GM18517 (cell line): ENCODE measurements at regions not wholly inside any gene's neighbourhood (a gene's known extent, or its start where the extent isn't known, plus 50 kb on each side); places are given as distances from the start of the nearest gene placed in this dataset.
"Not testable (repeated sequence)": the region's sequence is repeated elsewhere in the genome, so short reads cannot be mapped to it uniquely, and the experiment has no call there.

Source experiments
- ATAC-seq: cut with Tn5 transposase; IDR thresholded peaks from one replicate; pipeline ENCODE4 v1.9.1; 2021; ENCODE audit warnings: mild to moderate bottlenecking, moderate library complexity; ENCODE audit not compliant: unreplicated experiment

GRCh38 chr6:132142768-132143167 lies 191.6 kb upstream of the CCN2 start:
- no peak for ATAC-seq

- ATAC-seq: no peak
Observed at GRCh38 chr6:132142308-132142707, 191.1 kb upstream of the CCN2 start.

- ATAC-seq: no peak
Observed at GRCh38 chr6:132140189-132140588, 189.0 kb upstream of the CCN2 start.

- no peak for ATAC-seq
Observed at GRCh38 chr6:132139611-132140010, 188.4 kb upstream of the CCN2 start.

GRCh38 chr6:132136981-132137380 lies 185.8 kb upstream of the CCN2 start:
- ATAC-seq: no peak

GRCh38 chr6:132135409-132135808 lies 184.2 kb upstream of the CCN2 start:
- ATAC-seq: no peak

GRCh38 chr6:132133736-132134445 lies 182.7 kb upstream of the CCN2 start:
- no peak for ATAC-seq

- no peak for ATAC-seq
Observed at GRCh38 chr6:132132924-132133639, 181.9 kb upstream of the CCN2 start.

GRCh38 chr6:132132422-132132821 lies 181.2 kb upstream of the CCN2 start:
- no peak for ATAC-seq

GRCh38 chr6:132131758-132132157 lies 180.6 kb upstream of the CCN2 start:
- ATAC-seq: no peak

GRCh38 chr6:132131351-132131750 lies 180.2 kb upstream of the CCN2 start:
- no peak for ATAC-seq

- no peak for ATAC-seq
Observed at GRCh38 chr6:132130626-132131298, 179.6 kb upstream of the CCN2 start.

GRCh38 chr6:132128424-132128823 lies 177.3 kb upstream of the CCN2 start:
- no peak for ATAC-seq

GRCh38 chr6:132126150-132126549 lies 175.0 kb upstream of the CCN2 start:
- ATAC-seq: no peak

- ATAC-seq: no peak
Observed at GRCh38 chr6:132122871-132123270, 171.7 kb upstream of the CCN2 start.

- no peak for ATAC-seq
Observed at GRCh38 chr6:132122176-132122575, 171.0 kb upstream of the CCN2 start.

GRCh38 chr6:132118144-132118543 lies 167.0 kb upstream of the CCN2 start:
- ATAC-seq: no peak

GRCh38 chr6:132115714-132116366 lies 164.7 kb upstream of the CCN2 start:
- no peak for ATAC-seq

GRCh38 chr6:132114201-132114825 lies 163.1 kb upstream of the CCN2 start:
- ATAC-seq: no peak

- ATAC-seq: not testable (repeated sequence)
Observed at GRCh38 chr6:132109752-132110151, 158.6 kb upstream of the CCN2 start.

GRCh38 chr6:132107896-132108295 lies 156.7 kb upstream of the CCN2 start:
- no peak for ATAC-seq
